Endothelial cell (in vitro differentiated cells): ENCODE measurements at regions not wholly inside any gene's neighbourhood (a gene's known extent, or its start where the extent isn't known, plus 50 kb on each side); places are given as distances from the start of the nearest gene placed in this dataset.

Experiments used
- DNase-seq: peaks from one replicate; pipeline ENCODE4 v3.0.0; 2021; ENCODE audit warnings: low spot score
- H3K27ac Mint-ChIP-seq: one replicate; pipeline ENCODE4 v1.8.0; 2021; ENCODE audit warnings: mixed read lengths, inconsistent platforms; ENCODE audit not compliant: unreplicated experiment
- H3K27me3 Mint-ChIP-seq: one replicate; pipeline ENCODE4 v1.8.0; 2021; ENCODE audit warnings: mild to moderate bottlenecking, moderate library complexity, mixed read lengths, inconsistent platforms; ENCODE audit not compliant: unreplicated experiment
- H3K36me3 Mint-ChIP-seq: one replicate; pipeline ENCODE4 v1.8.0; 2021; ENCODE audit warnings: mild to moderate bottlenecking, low read depth, mixed read lengths, inconsistent platforms; ENCODE audit not compliant: unreplicated experiment
- H3K4me1 Mint-ChIP-seq: one replicate; pipeline ENCODE4 v1.8.0; 2021; ENCODE audit warnings: mild to moderate bottlenecking, mixed read lengths, inconsistent platforms; ENCODE audit not compliant: unreplicated experiment
- H3K4me3 Mint-ChIP-seq: one replicate; pipeline ENCODE4 v1.8.0; 2021; ENCODE audit warnings: mild to moderate bottlenecking, mixed read lengths, inconsistent platforms; ENCODE audit not compliant: unreplicated experiment
- H3K9me3 Mint-ChIP-seq: one replicate; pipeline ENCODE4 v1.8.0; 2021; ENCODE audit warnings: mixed read lengths, inconsistent platforms; ENCODE audit not compliant: unreplicated experiment
- TF ChIP-seq, protein P1 (sequence below): fragments of 200-600 bp; sonication (generic); IDR thresholded peaks from one replicate; pipeline ENCODE4 v1.5.0; 2021; ENCODE audit warnings: antibody characterized with exemption; ENCODE audit not compliant: unreplicated experiment

GRCh38 chr18:38406607-38407006, 841.0 kb upstream of the CELF4 start:
- Mint-ChIP-seq H3K4me1 (peaks cover 8% of the 10 kb centered on the region), H3K27ac (no peak overlapping the region), H3K27me3 (no peaks in the 10 kb centered on the region), H3K9me3 (no peaks in the 10 kb centered on the region), H3K4me3 (no peak overlapping the region), H3K36me3 (no peaks in the 10 kb centered on the region)
- no peak for DNase-seq
- TF ChIP-seq, protein P1, sequence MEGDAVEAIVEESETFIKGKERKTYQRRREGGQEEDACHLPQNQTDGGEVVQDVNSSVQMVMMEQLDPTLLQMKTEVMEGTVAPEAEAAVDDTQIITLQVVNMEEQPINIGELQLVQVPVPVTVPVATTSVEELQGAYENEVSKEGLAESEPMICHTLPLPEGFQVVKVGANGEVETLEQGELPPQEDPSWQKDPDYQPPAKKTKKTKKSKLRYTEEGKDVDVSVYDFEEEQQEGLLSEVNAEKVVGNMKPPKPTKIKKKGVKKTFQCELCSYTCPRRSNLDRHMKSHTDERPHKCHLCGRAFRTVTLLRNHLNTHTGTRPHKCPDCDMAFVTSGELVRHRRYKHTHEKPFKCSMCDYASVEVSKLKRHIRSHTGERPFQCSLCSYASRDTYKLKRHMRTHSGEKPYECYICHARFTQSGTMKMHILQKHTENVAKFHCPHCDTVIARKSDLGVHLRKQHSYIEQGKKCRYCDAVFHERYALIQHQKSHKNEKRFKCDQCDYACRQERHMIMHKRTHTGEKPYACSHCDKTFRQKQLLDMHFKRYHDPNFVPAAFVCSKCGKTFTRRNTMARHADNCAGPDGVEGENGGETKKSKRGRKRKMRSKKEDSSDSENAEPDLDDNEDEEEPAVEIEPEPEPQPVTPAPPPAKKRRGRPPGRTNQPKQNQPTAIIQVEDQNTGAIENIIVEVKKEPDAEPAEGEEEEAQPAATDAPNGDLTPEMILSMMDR, result no peak

DNA sequence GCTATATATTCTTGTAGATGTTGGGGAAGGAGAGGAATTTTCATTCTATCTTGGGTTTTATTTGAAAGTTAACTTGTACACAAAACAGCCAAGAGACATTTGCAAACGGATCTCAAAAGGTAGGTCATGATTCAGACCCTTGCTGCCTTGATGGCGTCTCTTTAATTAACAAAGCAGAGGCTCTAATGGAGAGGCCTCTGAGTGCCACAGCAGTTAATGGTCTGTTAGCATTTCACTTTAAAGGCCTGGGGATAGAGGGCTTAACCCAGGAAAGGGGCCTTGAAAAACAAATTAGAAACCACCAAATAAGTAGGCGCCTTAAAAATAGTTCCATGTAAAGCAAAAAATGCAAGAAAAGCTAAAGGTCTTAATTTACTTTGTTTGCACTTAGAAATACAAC, 836.9 kb upstream of the CELF4 start:
- Mint-ChIP-seq H3K27me3 (peaks cover 2% of the 10 kb centered on the region), H3K36me3 (no peaks in the 10 kb centered on the region), H3K27ac (no peak overlapping the region), H3K4me3 (no peak overlapping the region), H3K4me1 (peaks cover 12% of the 10 kb centered on the region), H3K9me3 (no peaks in the 10 kb centered on the region)
- no peak for DNase-seq
- TF ChIP-seq, protein P1, result no peak

GRCh38 chr18:38397094-38397493, 831.5 kb upstream of the CELF4 start:
- Mint-ChIP-seq H3K27ac (no peak overlapping the region), H3K27me3 (peaks cover 3% of the 10 kb centered on the region), H3K9me3 (no peaks in the 10 kb centered on the region), H3K4me3 (no peak overlapping the region), H3K4me1 (peaks cover 4% of the 10 kb centered on the region), H3K36me3 (no peaks in the 10 kb centered on the region)
- DNase-seq, result no peak
- TF ChIP-seq, protein P1, result no peak

DNA sequence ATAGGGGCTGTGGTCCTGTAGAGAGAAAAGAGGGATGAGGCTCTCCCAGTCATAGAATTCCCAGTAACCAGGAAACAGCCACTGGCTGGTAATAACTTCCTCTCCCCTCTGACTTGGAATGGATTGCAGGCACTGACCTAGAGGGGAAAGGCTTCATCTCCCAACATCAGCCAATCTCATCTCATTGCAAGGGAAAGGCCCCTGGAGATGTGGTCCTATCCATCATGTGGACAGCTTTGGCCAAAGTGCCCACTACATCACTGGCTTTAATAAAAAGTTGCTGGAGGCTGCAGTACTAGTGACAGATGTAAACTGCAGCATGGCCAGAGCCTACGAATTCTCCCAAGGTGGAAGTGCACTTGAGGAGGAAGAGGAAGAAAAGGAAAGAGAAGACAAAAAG, 820.5 kb upstream of the CELF4 start:
- no peak overlapping the region for H3K4me3 Mint-ChIP-seq
- no peaks in the 10 kb centered on the region for H3K36me3 Mint-ChIP-seq
- no peak for DNase-seq
- TF ChIP-seq, protein P1, result no peak
- no peaks in the 10 kb centered on the region for H3K9me3 Mint-ChIP-seq
- H3K4me1 Mint-ChIP-seq, result no peaks in the 10 kb centered on the region
- no peak overlapping the region for H3K27ac Mint-ChIP-seq
- H3K27me3 Mint-ChIP-seq, result no peaks in the 10 kb centered on the region

- Mint-ChIP-seq H3K4me3 (no peak overlapping the region), H3K36me3 (no peaks in the 10 kb centered on the region), H3K27me3 (peaks cover 1% of the 10 kb centered on the region), H3K4me1 (no peaks in the 10 kb centered on the region), H3K27ac (no peak overlapping the region), H3K9me3 (no peaks in the 10 kb centered on the region)
- TF ChIP-seq, protein P1, result no peak
- no peak for DNase-seq
Observed at GRCh38 chr18:38369772-38370690, 804.4 kb upstream of the CELF4 start.
